ENCODE measurements at regions not wholly inside any gene's neighbourhood (a gene's known extent, or its start where the extent isn't known, plus 50 kb on each side); places are given as distances from the start of the nearest gene placed in this dataset.
"Not testable (repeated sequence)": the region's sequence is repeated elsewhere in the genome, so short reads cannot be mapped to it uniquely, and the experiment has no call there.

- no peak for DNase-seq
These were observed 172.8 kb downstream of the MATN1 start for GRCh38 chr1:30550365-30551220.

GRCh38 chr1:30549872-30550271, 173.5 kb downstream of the MATN1 start:
- not testable (repeated sequence) for DNase-seq

- DNase-seq = no peak
These were observed 175.1 kb downstream of the MATN1 start for GRCh38 chr1:30548294-30548693.

- not testable (repeated sequence) for DNase-seq
These were observed 176.1 kb downstream of the MATN1 start for GRCh38 chr1:30547326-30547725.

- DNase-seq = no peak
These were observed 178.0 kb downstream of the MATN1 start for GRCh38 chr1:30545365-30545764.

- no peak for DNase-seq
These were observed 181.5 kb downstream of the MATN1 start for GRCh38 chr1:30541721-30542485.

- DNase-seq = no peak
These were observed 182.7 kb downstream of the MATN1 start for GRCh38 chr1:30540611-30541192.

- DNase-seq = no peak
These were observed 183.5 kb downstream of the MATN1 start for GRCh38 chr1:30539884-30540283.

- no peak for DNase-seq
These were observed 184.2 kb downstream of the MATN1 start for GRCh38 chr1:30538993-30539867.

- no peak for DNase-seq
These were observed 185.0 kb downstream of the MATN1 start for GRCh38 chr1:30538226-30538992.

GRCh38 chr1:30537279-30537678, 186.1 kb downstream of the MATN1 start:
- no peak for DNase-seq

- DNase-seq = no peak
These were observed 186.9 kb downstream of the MATN1 start for GRCh38 chr1:30536530-30536929.

- no peak for DNase-seq
These were observed 187.6 kb downstream of the MATN1 start for GRCh38 chr1:30535595-30536325.

GRCh38 chr1:30534551-30534940, 188.8 kb downstream of the MATN1 start:
- no peak for DNase-seq

GRCh38 chr1:30533796-30534550, 189.4 kb downstream of the MATN1 start:
- no peak for DNase-seq

- DNase-seq = no peak
These were observed 190.2 kb downstream of the MATN1 start for GRCh38 chr1:30533141-30533540.

GRCh38 chr1:30532621-30533020, 190.8 kb downstream of the MATN1 start:
- DNase-seq = no peak

- DNase-seq = no peak
These were observed 195.8 kb downstream of the MATN1 start for GRCh38 chr1:30527511-30528140.

- DNase-seq = no peak
These were observed 196.6 kb downstream of the MATN1 start for GRCh38 chr1:30526652-30527345.
